ENCODE measurements at regions not wholly inside any gene's neighbourhood (a gene's known extent, or its start where the extent isn't known, plus 50 kb on each side); places are given as distances from the start of the nearest gene placed in this dataset.

DNA sequence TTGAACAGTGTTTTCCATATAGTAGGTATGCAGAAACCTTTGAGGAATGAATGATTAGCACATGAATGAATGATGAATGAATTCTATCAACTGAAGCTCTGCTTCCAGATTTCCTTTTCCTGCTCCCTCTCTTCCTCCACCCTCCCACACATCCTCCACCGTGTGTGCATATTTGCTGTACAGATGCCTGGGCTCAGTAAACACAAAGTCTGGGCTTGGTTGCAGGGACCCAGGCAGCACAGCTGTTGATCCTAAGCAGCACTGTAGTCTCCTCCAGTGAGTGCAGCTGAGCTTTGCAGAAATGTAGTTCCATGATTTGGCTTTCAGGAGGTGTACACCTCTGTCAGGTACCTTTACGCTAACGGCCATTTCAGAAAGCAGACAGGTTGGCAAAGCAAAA, 611.7 kb downstream of the NUF2 start:
- TF ChIP-seq, protein P1, sequence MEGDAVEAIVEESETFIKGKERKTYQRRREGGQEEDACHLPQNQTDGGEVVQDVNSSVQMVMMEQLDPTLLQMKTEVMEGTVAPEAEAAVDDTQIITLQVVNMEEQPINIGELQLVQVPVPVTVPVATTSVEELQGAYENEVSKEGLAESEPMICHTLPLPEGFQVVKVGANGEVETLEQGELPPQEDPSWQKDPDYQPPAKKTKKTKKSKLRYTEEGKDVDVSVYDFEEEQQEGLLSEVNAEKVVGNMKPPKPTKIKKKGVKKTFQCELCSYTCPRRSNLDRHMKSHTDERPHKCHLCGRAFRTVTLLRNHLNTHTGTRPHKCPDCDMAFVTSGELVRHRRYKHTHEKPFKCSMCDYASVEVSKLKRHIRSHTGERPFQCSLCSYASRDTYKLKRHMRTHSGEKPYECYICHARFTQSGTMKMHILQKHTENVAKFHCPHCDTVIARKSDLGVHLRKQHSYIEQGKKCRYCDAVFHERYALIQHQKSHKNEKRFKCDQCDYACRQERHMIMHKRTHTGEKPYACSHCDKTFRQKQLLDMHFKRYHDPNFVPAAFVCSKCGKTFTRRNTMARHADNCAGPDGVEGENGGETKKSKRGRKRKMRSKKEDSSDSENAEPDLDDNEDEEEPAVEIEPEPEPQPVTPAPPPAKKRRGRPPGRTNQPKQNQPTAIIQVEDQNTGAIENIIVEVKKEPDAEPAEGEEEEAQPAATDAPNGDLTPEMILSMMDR (IDR thresholded peaks at IDR 0.05): no peak
- TF ChIP-seq POLR2AphosphoS5 (IDR thresholded peaks at IDR 0.05): no peak
- TF ChIP-seq EP300 (IDR thresholded peaks at IDR 0.05): no peak
- no peak for TF ChIP-seq POLR2A (IDR thresholded peaks at IDR 0.05; ENCODE audit: low read depth)
